PC-3 (cell line): ENCODE measurements at regions not wholly inside any gene's neighbourhood (a gene's known extent, or its start where the extent isn't known, plus 50 kb on each side); places are given as distances from the start of the nearest gene placed in this dataset.

Experiments
- ATAC-seq: fragments of 200-7000 bp; cut with Tn5 transposase; 2 replicates; pipeline ENCODE4 v1.9.1; 2020; ENCODE audit warnings: mild to moderate bottlenecking, moderate library complexity
- BruUV-seq: library from RNA; stranded (reverse); fragments of 400-500 nt; replicated peaks from 2 replicates; lab custom pipeline; 2021; lab: Mats Ljungman, UMichigan
- CTCF ChIA-PET: fragments of 300-600 bp; sonication (Branson Sonifier 250); formaldehyde crosslinking; loops from one replicate; lab custom pipeline; 2022; ENCODE audit warnings: antibody characterized with exemption; lab: Charles Lee
- POLR2A ChIA-PET: fragments of 300-600 bp; sonication (Branson Sonifier 250); formaldehyde crosslinking; loops from one replicate; lab custom pipeline; 2022; ENCODE audit warnings: antibody characterized with exemption; ENCODE audit not compliant: unreplicated experiment; lab: Charles Lee
- DNase-seq: peaks from one replicate; pipeline ENCODE4 v3.0.0-alpha.2; 2015
- H2AFZ ChIP-seq: fragments of 300-600 bp; sonication (generic); 2 replicates; pipeline ENCODE4 v1.6.0; 2016; ENCODE audit warnings: antibody characterized with exemption, low read length
- H3F3A ChIP-seq: fragments of 300-600 bp; sonication (generic); one replicate; pipeline ENCODE4 v1.6.0; 2017; ENCODE audit warnings: antibody characterized with exemption, low read length, control low read depth, mild to moderate bottlenecking; ENCODE audit not compliant: unreplicated experiment
- H3K27ac ChIP-seq: fragments of 300-600 bp; sonication (generic); 2 replicates; pipeline ENCODE4 v1.5.1; 2016; ENCODE audit warnings: mild to moderate bottlenecking, low read length
- H3K27me3 ChIP-seq: fragments of 300-600 bp; sonication (generic); 2 replicates; pipeline ENCODE4 v1.6.1; 2016; ENCODE audit warnings: low read length, mixed read lengths
- H3K36me3 ChIP-seq: fragments of 300-600 bp; sonication (generic); 2 replicates; pipeline ENCODE4 v1.6.1; 2016; ENCODE audit warnings: low read depth, mixed run types, low read length, mixed read lengths
- H3K4me1 ChIP-seq: fragments of 300-600 bp; sonication (generic); 2 replicates; pipeline ENCODE4 v1.5.1; 2016; ENCODE audit warnings: low read length; ENCODE audit not compliant: insufficient read depth
- H3K4me2 ChIP-seq: fragments of 300-600 bp; sonication (generic); 2 replicates; pipeline ENCODE4 v1.6.0; 2016; ENCODE audit warnings: low read length
- H3K4me3 ChIP-seq: fragments of 300-600 bp; sonication (generic); 2 replicates; pipeline ENCODE4 v1.5.1; 2016; ENCODE audit warnings: mild to moderate bottlenecking, low read length, mixed read lengths
- H3K79me2 ChIP-seq: fragments of 300-600 bp; sonication (generic); 2 replicates; pipeline ENCODE4 v1.6.1; 2017; ENCODE audit warnings: low read length, mixed read lengths
- H3K9ac ChIP-seq: fragments of 300-600 bp; sonication (generic); 2 replicates; pipeline ENCODE4 v1.6.0; 2016; ENCODE audit warnings: mild to moderate bottlenecking, low read length
- H3K9me2 ChIP-seq: fragments of 300-600 bp; sonication (generic); replicated peaks from 2 replicates; pipeline ENCODE4 v1.6.1; 2016; ENCODE audit warnings: mixed run types, low read length, mixed read lengths
- H3K9me3 ChIP-seq: fragments of 300-600 bp; sonication (generic); 2 replicates; pipeline ENCODE4 v1.6.1; 2016; ENCODE audit warnings: low read length, mixed read lengths
- H4K20me1 ChIP-seq: fragments of 300-600 bp; sonication (generic); 2 replicates; pipeline ENCODE4 v1.6.1; 2016; ENCODE audit warnings: low read length, mixed read lengths
- EZH2 ChIP-seq: fragments of 300-600 bp; sonication (generic); IDR thresholded peaks from one replicate; pipeline ENCODE4 v1.6.1; 2017; ENCODE audit warnings: antibody characterized with exemption, mild to moderate bottlenecking, low read length; ENCODE audit not compliant: unreplicated experiment
- EZH2phosphoT487 ChIP-seq: fragments of 300-600 bp; sonication (generic); IDR thresholded peaks from 2 replicates; pipeline ENCODE4 v1.6.1; 2018; ENCODE audit warnings: mild to moderate bottlenecking, antibody characterized with exemption, low read length, borderline replicate concordance
- intact Hi-C: fragments of 100-400 bp; cut with micrococcal nuclease; formaldehyde crosslinking; loops from 2 replicates; pipeline ENCODE4 v1.9.0; 2023
- TF ChIP-seq, protein P1 (sequence below): fragments of 300-600 bp; sonication (generic); conservative IDR thresholded peaks from 2 replicates; pipeline ENCODE4 v1.5.1; 2017; ENCODE audit warnings: antibody characterized with exemption, low read depth, mild to moderate bottlenecking, low read length

DNA sequence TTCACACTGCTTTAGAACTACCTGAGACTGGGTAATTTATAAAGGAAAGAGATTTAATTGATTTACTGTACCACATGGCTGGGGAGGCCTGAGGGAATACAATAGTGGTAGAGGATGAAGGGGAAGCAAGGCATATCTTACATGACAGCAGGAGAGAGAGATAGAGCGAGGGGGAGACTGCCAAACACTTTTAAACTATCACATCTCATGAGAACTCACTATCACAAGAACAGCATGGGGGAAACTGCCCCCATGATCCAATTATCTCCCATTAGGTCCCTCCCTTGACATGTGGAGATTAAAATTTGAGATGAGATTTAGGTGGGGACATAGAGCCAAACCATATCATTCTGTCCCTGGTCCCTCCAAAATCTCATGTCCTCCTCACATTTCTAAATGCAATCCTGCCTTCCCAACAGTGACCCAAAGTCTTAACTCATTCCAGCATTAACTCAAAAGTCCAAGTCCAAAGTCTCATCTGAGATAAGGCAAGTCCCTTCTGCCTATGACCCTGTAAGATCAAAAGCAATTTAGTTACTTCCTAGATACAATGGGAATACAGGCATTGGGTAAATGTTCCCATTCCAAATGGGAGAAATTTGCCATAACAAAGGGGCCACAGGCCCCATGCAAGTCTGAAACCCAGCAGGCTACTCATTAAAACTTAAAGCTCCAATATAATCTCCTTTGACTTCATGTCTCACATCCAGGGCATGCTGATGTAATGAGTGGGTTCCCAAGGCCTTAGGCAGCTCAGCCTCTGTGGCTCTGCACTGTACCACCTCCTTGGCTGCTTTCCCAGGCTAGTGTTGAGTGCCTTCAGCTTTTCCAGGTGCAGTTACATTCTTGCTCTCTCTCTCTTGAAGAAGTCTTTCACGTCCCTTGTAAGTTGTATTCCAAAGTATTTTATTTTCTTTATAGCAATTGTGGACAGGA, 481.7 kb upstream of the TGFBR2 start:
- H4K20me1 ChIP-seq, result no peaks in the 10 kb centered on the region
- no peaks in the 10 kb centered on the region for H3K4me1 ChIP-seq
- H3K4me3 ChIP-seq, result no peak overlapping the region
- no peak overlapping the region for H3K4me2 ChIP-seq
- H3F3A ChIP-seq, result no peaks in the 10 kb centered on the region
- H3K9me2 ChIP-seq, result no peaks in the 10 kb centered on the region
- DNase-seq (peak; percentile 42), ATAC-seq (no peak)
- no peaks in the 10 kb centered on the region for H3K79me2 ChIP-seq
- intact Hi-C loops, result no loop called here
- TF ChIP-seq EZH2 (no peak), EZH2phosphoT487 (no peak)
- TF ChIP-seq, protein P1, sequence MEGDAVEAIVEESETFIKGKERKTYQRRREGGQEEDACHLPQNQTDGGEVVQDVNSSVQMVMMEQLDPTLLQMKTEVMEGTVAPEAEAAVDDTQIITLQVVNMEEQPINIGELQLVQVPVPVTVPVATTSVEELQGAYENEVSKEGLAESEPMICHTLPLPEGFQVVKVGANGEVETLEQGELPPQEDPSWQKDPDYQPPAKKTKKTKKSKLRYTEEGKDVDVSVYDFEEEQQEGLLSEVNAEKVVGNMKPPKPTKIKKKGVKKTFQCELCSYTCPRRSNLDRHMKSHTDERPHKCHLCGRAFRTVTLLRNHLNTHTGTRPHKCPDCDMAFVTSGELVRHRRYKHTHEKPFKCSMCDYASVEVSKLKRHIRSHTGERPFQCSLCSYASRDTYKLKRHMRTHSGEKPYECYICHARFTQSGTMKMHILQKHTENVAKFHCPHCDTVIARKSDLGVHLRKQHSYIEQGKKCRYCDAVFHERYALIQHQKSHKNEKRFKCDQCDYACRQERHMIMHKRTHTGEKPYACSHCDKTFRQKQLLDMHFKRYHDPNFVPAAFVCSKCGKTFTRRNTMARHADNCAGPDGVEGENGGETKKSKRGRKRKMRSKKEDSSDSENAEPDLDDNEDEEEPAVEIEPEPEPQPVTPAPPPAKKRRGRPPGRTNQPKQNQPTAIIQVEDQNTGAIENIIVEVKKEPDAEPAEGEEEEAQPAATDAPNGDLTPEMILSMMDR, result no peak
- no peak overlapping the region for H2AFZ ChIP-seq
- no peak overlapping the region for H3K27ac ChIP-seq
- H3K9me3 ChIP-seq, result no peaks in the 10 kb centered on the region
- CTCF ChIA-PET, result no interaction called here
- H3K9ac ChIP-seq, result no peak overlapping the region
- no peaks in the 10 kb centered on the region for H3K27me3 ChIP-seq
- no peaks in the 10 kb centered on the region for H3K36me3 ChIP-seq
- POLR2A ChIA-PET, result interaction anchor here (0.6 kb wide), 1 partner anchor 555 kb away, joined by 6 read pairs; no protein-coding TSS in a partner anchor
- BruUV-seq, result no TSS peak

DNA sequence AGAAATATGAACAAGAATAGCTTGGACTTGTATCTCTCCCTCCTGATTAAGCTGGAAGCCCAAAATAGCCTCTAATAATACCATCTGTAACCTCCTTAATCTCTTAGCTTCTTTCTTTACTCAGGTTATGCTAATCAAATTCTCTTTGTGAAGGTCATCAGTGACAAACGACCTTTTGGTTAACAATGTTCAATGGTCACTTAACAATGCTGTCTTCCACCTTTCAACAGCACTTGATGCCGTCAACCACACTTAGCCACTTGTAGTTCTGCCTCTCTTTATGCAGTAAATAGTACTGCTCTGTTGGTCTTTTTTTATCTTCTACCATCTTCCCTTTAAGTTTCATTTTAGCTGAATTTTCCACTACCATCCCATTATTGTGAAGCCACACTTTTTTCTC, 476.6 kb upstream of the TGFBR2 start:
- no peak overlapping the region for H3K9ac ChIP-seq
- ChIA-PET POLR2A (no interaction called here), CTCF (no interaction called here)
- no peak overlapping the region for H3K27ac ChIP-seq
- no peaks in the 10 kb centered on the region for H3K4me1 ChIP-seq
- BruUV-seq, result no TSS peak
- intact Hi-C loops, result no loop called here
- DNase-seq (no peak), ATAC-seq (no peak)
- H2AFZ ChIP-seq, result no peak overlapping the region
- H3K36me3 ChIP-seq, result no peaks in the 10 kb centered on the region
- no peaks in the 10 kb centered on the region for H3K9me2 ChIP-seq
- H3K79me2 ChIP-seq, result no peaks in the 10 kb centered on the region
- no peaks in the 10 kb centered on the region for H3K27me3 ChIP-seq
- TF ChIP-seq EZH2, result no peak
- TF ChIP-seq, protein P1, result no peak
- TF ChIP-seq EZH2phosphoT487, result no peak
- H3K9me3 ChIP-seq, result no peaks in the 10 kb centered on the region
- H4K20me1 ChIP-seq, result no peaks in the 10 kb centered on the region
- no peaks in the 10 kb centered on the region for H3F3A ChIP-seq
- no peak overlapping the region for H3K4me2 ChIP-seq
- no peak overlapping the region for H3K4me3 ChIP-seq

DNA sequence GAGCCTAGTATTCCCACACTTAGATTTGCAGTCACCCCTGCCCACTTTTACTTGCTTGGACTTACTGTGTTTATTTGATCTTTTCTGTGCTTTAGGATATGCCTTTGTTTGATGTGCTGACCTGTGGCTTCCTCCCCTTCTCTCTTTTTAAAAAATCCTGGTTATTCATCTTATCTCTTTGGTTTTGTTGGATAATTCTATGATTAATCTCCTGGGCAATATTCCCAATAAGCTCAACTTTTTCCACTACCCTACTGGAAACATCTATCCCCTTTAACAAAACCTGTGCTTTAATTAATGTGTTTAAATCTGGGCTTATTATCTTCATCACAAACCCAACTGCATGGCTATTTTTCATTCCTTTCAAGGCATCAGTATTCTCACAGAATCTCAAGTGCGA, 476.0 kb upstream of the TGFBR2 start:
- no peak overlapping the region for H3K27ac ChIP-seq
- H3K9ac ChIP-seq, result no peak overlapping the region
- no TSS peak for BruUV-seq
- no peaks in the 10 kb centered on the region for H3K79me2 ChIP-seq
- no peak for ATAC-seq
- H3K36me3 ChIP-seq, result no peaks in the 10 kb centered on the region
- H3K4me2 ChIP-seq, result no peak overlapping the region
- POLR2A ChIA-PET, result no interaction called here
- no peaks in the 10 kb centered on the region for H3K9me2 ChIP-seq
- TF ChIP-seq, protein P1, result no peak
- no peak for TF ChIP-seq EZH2phosphoT487
- TF ChIP-seq EZH2, result no peak
- CTCF ChIA-PET, result no interaction called here
- H3K9me3 ChIP-seq, result no peaks in the 10 kb centered on the region
- no peaks in the 10 kb centered on the region for H3K4me1 ChIP-seq
- H3F3A ChIP-seq, result no peaks in the 10 kb centered on the region
- H2AFZ ChIP-seq, result no peak overlapping the region
- no peak overlapping the region for H3K4me3 ChIP-seq
- no peak for DNase-seq
- no peaks in the 10 kb centered on the region for H4K20me1 ChIP-seq
- no peaks in the 10 kb centered on the region for H3K27me3 ChIP-seq
- intact Hi-C loops, result no loop called here
